ENCODE measurements at regions not wholly inside any gene's neighbourhood (a gene's known extent, or its start where the extent isn't known, plus 50 kb on each side); places are given as distances from the start of the nearest gene placed in this dataset.

- no peak for TF ChIP-seq CTCF (IDR thresholded peaks at IDR 0.05)
- Histone ChIP-seq H3K9me3 (replicated peaks in 1 of 2; ENCODE audit: control insufficient read depth in 1 of 2, insufficient read depth in 1 of 2, low read length in 2 of 2) (no peaks in the 10 kb centered on the region), H3K27ac (ENCODE audit: low read depth in 1 of 2, low read length in 2 of 2) (no peak overlapping the region), H3K9ac (ENCODE audit: insufficient read depth, low read length, poor library complexity, severe bottlenecking) (no peak overlapping the region), H3K27me3 (ENCODE audit: control insufficient read depth in 2 of 2, insufficient read depth in 2 of 2, low read length in 2 of 2) (no peaks in the 10 kb centered on the region), H3K4me2 (replicated peaks; ENCODE audit: extremely low read depth, low read length, poor library complexity, severe bottlenecking) (no peak overlapping the region), H3K4me3 (replicated peaks in 1 of 3; ENCODE audit: low read depth in 2 of 3, low read length in 3 of 3) (no peak overlapping the region), H3K79me2 (ENCODE audit: insufficient read depth, low read length) (no peaks in the 10 kb centered on the region), H2AFZ (ENCODE audit: insufficient read depth, low read depth, low read length, poor library complexity, severe bottlenecking) (no peak overlapping the region), H3K36me3 (replicated peaks in 1 of 2; ENCODE audit: control insufficient read depth in 1 of 2, insufficient read depth in 2 of 2, low read length in 2 of 2) (no peaks in the 10 kb centered on the region), H4K20me1 (ENCODE audit: insufficient read depth, low read length) (no peaks in the 10 kb centered on the region), H3K4me1 (ENCODE audit: control insufficient read depth in 1 of 2, insufficient read depth in 2 of 2, low read length in 2 of 2) (no peaks in the 10 kb centered on the region)
- WGBS (ENCODE audit: insufficient coverage), result no CpG with 5 or more reads among the region's 2 CpGs
- H3K27ac Mint-ChIP-seq, result no peak overlapping the region
- peaks cover 0 to 8% (median 3%) of the 10 kb centered on the region in 7 donors for H3K9me3 Mint-ChIP-seq
- peaks cover 0 to 2% (median 0%) of the 10 kb centered on the region in 3 donors for H3K27me3 Mint-ChIP-seq (ENCODE audit: low read depth in 3 of 3)
- H3K4me3 Mint-ChIP-seq, result no peak overlapping the region
- H3K36me3 Mint-ChIP-seq, result no peaks in the 10 kb centered on the region
- no peak for DNase-seq
- intact Hi-C loops (cut with micrococcal nuclease), result no loop called here
- H3K4me1 Mint-ChIP-seq, result no peaks in the 10 kb centered on the region
Observed at GRCh38 chr2:18656048-18656447, 66.7 kb upstream of the NT5C1B start.

- no peak overlapping the region for H3K27ac Mint-ChIP-seq
- Histone ChIP-seq H3K4me1 (ENCODE audit: control insufficient read depth in 1 of 2, insufficient read depth in 2 of 2, low read length in 2 of 2) (no peaks in the 10 kb centered on the region), H2AFZ (ENCODE audit: insufficient read depth, low read depth, low read length, poor library complexity, severe bottlenecking) (no peak overlapping the region), H3K9me3 (replicated peaks in 1 of 2; ENCODE audit: control insufficient read depth in 1 of 2, insufficient read depth in 1 of 2, low read length in 2 of 2) (no peaks in the 10 kb centered on the region), H3K9ac (ENCODE audit: insufficient read depth, low read length, poor library complexity, severe bottlenecking) (no peak overlapping the region), H4K20me1 (ENCODE audit: insufficient read depth, low read length) (no peaks in the 10 kb centered on the region), H3K27me3 (ENCODE audit: control insufficient read depth in 2 of 2, insufficient read depth in 2 of 2, low read length in 2 of 2) (no peaks in the 10 kb centered on the region), H3K4me2 (replicated peaks; ENCODE audit: extremely low read depth, low read length, poor library complexity, severe bottlenecking) (no peak overlapping the region), H3K27ac (ENCODE audit: low read depth in 1 of 2, low read length in 2 of 2) (no peak overlapping the region), H3K79me2 (ENCODE audit: insufficient read depth, low read length) (no peaks in the 10 kb centered on the region), H3K4me3 (replicated peaks in 1 of 3; ENCODE audit: low read depth in 2 of 3, low read length in 3 of 3) (no peak overlapping the region), H3K36me3 (replicated peaks in 1 of 2; ENCODE audit: control insufficient read depth in 1 of 2, insufficient read depth in 2 of 2, low read length in 2 of 2) (no peaks in the 10 kb centered on the region)
- TF ChIP-seq CTCF (IDR thresholded peaks at IDR 0.05), result no peak
- WGBS (ENCODE audit: insufficient coverage), result 50% methylated on average over 1 of the region's 3 CpGs
- H3K4me3 Mint-ChIP-seq, result no peak overlapping the region
- peaks cover 0 to 8% (median 3%) of the 10 kb centered on the region in 7 donors for H3K9me3 Mint-ChIP-seq
- H3K4me1 Mint-ChIP-seq, result no peaks in the 10 kb centered on the region
- no peaks in the 10 kb centered on the region for H3K27me3 Mint-ChIP-seq (ENCODE audit: low read depth in 3 of 3)
- DNase-seq, result no peak
- intact Hi-C loops (cut with micrococcal nuclease), result no loop called here
- no peaks in the 10 kb centered on the region for H3K36me3 Mint-ChIP-seq
Observed at GRCh38 chr2:18651842-18652774, 62.7 kb upstream of the NT5C1B start.

Measured in CD14-positive monocyte (primary cell).